K562 (cell line): ENCODE measurements at regions not wholly inside any gene's neighbourhood (a gene's known extent, or its start where the extent isn't known, plus 50 kb on each side); places are given as distances from the start of the nearest gene placed in this dataset.

Experiments used
- ATAC-seq: fragments of 200-7000 bp; cut with Tn5 transposase; 3 replicates; pipeline ENCODE4 v1.9.1; 2020; ENCODE audit warnings: moderate library complexity
- BruUV-seq: library from RNA; stranded (reverse); fragments of 400-500 nt; replicated peaks from 2 replicates; lab custom pipeline; 2021; lab: Mats Ljungman, UMichigan
- CTCF ChIA-PET: fragments of 300-600 bp; formaldehyde crosslinking; extraction: SDS; loops from one replicate; lab custom pipeline; 2021; ENCODE audit warnings: low intra/inter-chr PET ratio; lab: Yijun Ruan, JAX
- POLR2A ChIA-PET: fragments of 300-600, 350-650 bp; sonication (Branson Sonifier 250); formaldehyde crosslinking; extraction: SDS; loops from one replicate; lab custom pipeline; 2021; ENCODE audit warnings: antibody characterized with exemption, inconsistent platforms; lab: Yijun Ruan, JAX
- DNase-seq, 4 experiments: peaks; one replicate each; pipeline versions ENCODE4 v3.0.0 to v3.0.0-alpha.2; 2011 to 2018; ENCODE audit warnings: low spot score in 3 of 4, mixed read lengths in 3 of 4; ENCODE audit errors: extremely low read depth in 1 of 4
- FAIRE-seq: peaks from 2 replicates; lab custom pipeline; 2011; peaks lifted over from hg19 to GRCh38; lab: Jason Lieb, UNC
- H2AFZ ChIP-seq: 2 replicates; pipeline ENCODE4 v1.6.0; 2011; ENCODE audit warnings: low read depth, low read length, control low read depth, inconsistent platforms
- H3K27ac ChIP-seq: fragments of 200-600 bp; 3 replicates; pipeline ENCODE4 v1.8.0; 2011; ENCODE audit warnings: low read depth, mild to moderate bottlenecking, control low read depth, inconsistent platforms, low read length, moderate library complexity, mixed read lengths; ENCODE audit errors: extremely low read depth
- H3K27me3 ChIP-seq, 2 experiments: fragments of 300-600 bp in 1 of 2; 2 replicates in 1 of 2; 3 replicates in 1 of 2; pipeline versions ENCODE4 v1.6.0 to v1.8.0; 2011; ENCODE audit warnings: inconsistent platforms in 2 of 2, low read length in 2 of 2, mild to moderate bottlenecking in 1 of 2, mixed read lengths in 1 of 2, moderate library complexity in 1 of 2; ENCODE audit not compliant: control insufficient read depth in 2 of 2, insufficient read depth in 2 of 2
- H3K36me3 ChIP-seq: fragments of 300-600 bp; 3 replicates; pipeline ENCODE4 v1.8.0; 2011; ENCODE audit warnings: mild to moderate bottlenecking, low read length, inconsistent platforms; ENCODE audit not compliant: control insufficient read depth, insufficient read depth
- H3K4me1 ChIP-seq, 2 experiments: fragments of 200-600 bp in 1 of 2; replicated peaks in 1 of 2; 2 replicates in 1 of 2; 3 replicates in 1 of 2; pipeline versions ENCODE4 v1.5.1 to v1.8.0; 2011; ENCODE audit warnings: inconsistent platforms in 2 of 2, low read length in 2 of 2, mild to moderate bottlenecking in 1 of 2, mixed read lengths in 1 of 2, moderate library complexity in 1 of 2; ENCODE audit not compliant: control insufficient read depth in 2 of 2, insufficient read depth in 2 of 2
- H3K4me2 ChIP-seq: 2 replicates; pipeline ENCODE4 v1.6.1; 2011; ENCODE audit warnings: low read length, control low read depth, inconsistent platforms, mixed read lengths; ENCODE audit not compliant: insufficient read depth
- H3K4me3 ChIP-seq: fragments of 200-600 bp; sonication (generic), shearing (Covaris generic); 2 replicates; pipeline ENCODE4 v1.5.1; 2016; ENCODE audit warnings: control low read depth, inconsistent platforms
- H3K79me2 ChIP-seq: fragments of 200-600 bp; 3 replicates; pipeline ENCODE4 v1.8.0; 2011; ENCODE audit warnings: low read length, inconsistent platforms; ENCODE audit not compliant: control insufficient read depth, insufficient read depth
- H3K9ac ChIP-seq, 2 experiments: 2 replicates each; pipeline versions ENCODE4 v1.6.0 to v1.6.1; 2011; ENCODE audit warnings: low read depth in 2 of 2, low read length in 2 of 2, control low read depth in 1 of 2, inconsistent platforms in 1 of 2, mild to moderate bottlenecking in 1 of 2, mixed read lengths in 1 of 2; ENCODE audit not compliant: insufficient read depth in 1 of 2
- H3K9me1 ChIP-seq: one replicate; pipeline ENCODE4 v1.6.0; 2011; ENCODE audit warnings: inconsistent platforms, mild to moderate bottlenecking, low read length, moderate library complexity; ENCODE audit not compliant: control insufficient read depth, insufficient read depth
- H3K9me3 ChIP-seq: replicated peaks from 2 replicates; pipeline ENCODE4 v1.5.1; 2011; ENCODE audit warnings: low read depth, low read length, inconsistent platforms; ENCODE audit not compliant: control insufficient read depth, insufficient read depth
- H4K20me1 ChIP-seq: replicated peaks from 2 replicates; pipeline ENCODE4 v1.6.1; 2011; ENCODE audit warnings: low read length, inconsistent platforms, mixed read lengths; ENCODE audit not compliant: control insufficient read depth, insufficient read depth
- C11orf30 ChIP-seq: fragments of 450-650 bp; IDR thresholded peaks from 2 replicates; pipeline ENCODE4 v1.6.1; 2016; ENCODE audit warnings: low read depth, mild to moderate bottlenecking
- CBFB ChIP-seq: sonication (generic); formaldehyde crosslinking; IDR thresholded peaks from 2 replicates; pipeline ENCODE4 v1.4.0; 2020; ENCODE audit warnings: mild to moderate bottlenecking, missing genetic modification reagents
- EGR1 ChIP-seq: fragments of 450-650 bp; conservative IDR thresholded peaks from 2 replicates; pipeline ENCODE4 v1.6.1; 2017; ENCODE audit warnings: mild to moderate bottlenecking
- MAFG ChIP-seq: fragments of 450-650 bp; conservative IDR thresholded peaks from 2 replicates; pipeline ENCODE4 v1.6.1; 2016; ENCODE audit warnings: missing genetic modification characterization, missing compliant biosample characterization
- NFE2 ChIP-seq: IDR thresholded peaks from 2 replicates; pipeline ENCODE4 v1.6.1; 2014; ENCODE audit warnings: antibody characterized with exemption, low read depth
- YY1 ChIP-seq, 3 experiments: IDR thresholded peaks; 2 replicates each; pipeline ENCODE4 v1.6.1; 2011; ENCODE audit warnings: low read length in 2 of 3, mild to moderate bottlenecking in 2 of 3, moderate library complexity in 2 of 3, borderline replicate concordance in 1 of 3, control low read depth in 1 of 3, low read depth in 1 of 3; ENCODE audit not compliant: insufficient read depth in 3 of 3, insufficient replicate concordance in 2 of 3, control insufficient read depth in 1 of 3, insufficient read length in 1 of 3; ENCODE audit errors: extremely low read depth in 1 of 3
- ZNF316 ChIP-seq: fragments of 450-650 bp; IDR thresholded peaks from 2 replicates; pipeline ENCODE4 v1.6.1; 2016
- WGBS: fragments of 100-300 bp; shearing (Covaris generic); methylation state at CpG from one replicate; pipeline ENCODE4 v1.1.6; 2016; ENCODE audit warnings: low coverage, mixed read lengths; ENCODE audit not compliant: insufficient coverage; ENCODE audit errors: missing lambda C conversion rate; 5-methylcytosine and 5-hydroxymethylcytosine counted together
- in situ Hi-C: fragments of 300-500 bp; cut with MboI; formaldehyde crosslinking; loops from 4 replicates; pipeline ENCODE4 v1.15.0; 2018; ENCODE audit warnings: inconsistent platforms, mixed read lengths
- intact Hi-C: fragments of 100-400 bp; cut with micrococcal nuclease; formaldehyde crosslinking; loops from 2 replicates; pipeline ENCODE4 v1.14.2; 2022
- TF ChIP-seq, protein P1 (sequence below): sonication (generic); formaldehyde crosslinking; IDR thresholded peaks from 2 replicates; pipeline ENCODE4 v1.8.0; 2023; ENCODE audit warnings: mild to moderate bottlenecking, missing genetic modification reagents
- TF ChIP-seq, protein P2 (sequence below): fragments of 250-450 bp; sonication (Bioruptor Pico); IDR thresholded peaks from 2 replicates; pipeline ENCODE4 v1.9.0; 2021; ENCODE audit warnings: mild to moderate bottlenecking

GRCh38 chr3:177571271-177571943 is 374.1 kb upstream of the TBL1XR1 start:
- DNase-seq, result no peak
- no peaks in the 10 kb centered on the region for H3K9me1 ChIP-seq
- H3K4me2 ChIP-seq, result no peak overlapping the region
- FAIRE-seq, result no peak
- H3K79me2 ChIP-seq, result no peaks in the 10 kb centered on the region
- H3K9me3 ChIP-seq, result no peaks in the 10 kb centered on the region
- no peak overlapping the region for H3K4me3 ChIP-seq
- no TSS peak for BruUV-seq
- peaks cover 0 to 6% of the 10 kb centered on the region in 2 experiments; a peak in 2 of 5 replicates for H3K27me3 ChIP-seq
- ATAC-seq, result no peak
- POLR2A ChIA-PET, result interaction anchor here (1.0 to 1.2 kb wide), 2 partner anchors 16 to 35 kb away, joined by 3 read pairs; no protein-coding TSS in a partner anchor
- no peaks in the 10 kb centered on the region for H3K36me3 ChIP-seq
- H3K27ac ChIP-seq, result no peak overlapping the region
- H3K9ac ChIP-seq, result no peak overlapping the region
- in situ Hi-C loops, result no loop called here
- CTCF ChIA-PET, result no interaction called here
- WGBS, result 13% methylated on average over 1 of the region's 1 CpG
- TF ChIP-seq MAFG (tag) (peak; percentile 51; the same call in 1 of the 2 replicates), NFE2 (peak; percentile 46; the same call in 1 of the 2 replicates), CBFB (CRISPR knock-in tag) (no peak), YY1 (IDR thresholded peaks at IDR 0.05; ENCODE audit: borderline replicate concordance in 1 of 3, control insufficient read depth in 1 of 3, extremely low read depth in 1 of 3, insufficient read depth in 3 of 3, insufficient read length in 1 of 3, insufficient replicate concordance in 2 of 3, low read depth in 1 of 3, low read length in 2 of 3) (no peak), EGR1 (no peak), ZNF316 (peak; percentile 74), C11orf30 (peak; percentile 53)
- TF ChIP-seq, protein P1, sequence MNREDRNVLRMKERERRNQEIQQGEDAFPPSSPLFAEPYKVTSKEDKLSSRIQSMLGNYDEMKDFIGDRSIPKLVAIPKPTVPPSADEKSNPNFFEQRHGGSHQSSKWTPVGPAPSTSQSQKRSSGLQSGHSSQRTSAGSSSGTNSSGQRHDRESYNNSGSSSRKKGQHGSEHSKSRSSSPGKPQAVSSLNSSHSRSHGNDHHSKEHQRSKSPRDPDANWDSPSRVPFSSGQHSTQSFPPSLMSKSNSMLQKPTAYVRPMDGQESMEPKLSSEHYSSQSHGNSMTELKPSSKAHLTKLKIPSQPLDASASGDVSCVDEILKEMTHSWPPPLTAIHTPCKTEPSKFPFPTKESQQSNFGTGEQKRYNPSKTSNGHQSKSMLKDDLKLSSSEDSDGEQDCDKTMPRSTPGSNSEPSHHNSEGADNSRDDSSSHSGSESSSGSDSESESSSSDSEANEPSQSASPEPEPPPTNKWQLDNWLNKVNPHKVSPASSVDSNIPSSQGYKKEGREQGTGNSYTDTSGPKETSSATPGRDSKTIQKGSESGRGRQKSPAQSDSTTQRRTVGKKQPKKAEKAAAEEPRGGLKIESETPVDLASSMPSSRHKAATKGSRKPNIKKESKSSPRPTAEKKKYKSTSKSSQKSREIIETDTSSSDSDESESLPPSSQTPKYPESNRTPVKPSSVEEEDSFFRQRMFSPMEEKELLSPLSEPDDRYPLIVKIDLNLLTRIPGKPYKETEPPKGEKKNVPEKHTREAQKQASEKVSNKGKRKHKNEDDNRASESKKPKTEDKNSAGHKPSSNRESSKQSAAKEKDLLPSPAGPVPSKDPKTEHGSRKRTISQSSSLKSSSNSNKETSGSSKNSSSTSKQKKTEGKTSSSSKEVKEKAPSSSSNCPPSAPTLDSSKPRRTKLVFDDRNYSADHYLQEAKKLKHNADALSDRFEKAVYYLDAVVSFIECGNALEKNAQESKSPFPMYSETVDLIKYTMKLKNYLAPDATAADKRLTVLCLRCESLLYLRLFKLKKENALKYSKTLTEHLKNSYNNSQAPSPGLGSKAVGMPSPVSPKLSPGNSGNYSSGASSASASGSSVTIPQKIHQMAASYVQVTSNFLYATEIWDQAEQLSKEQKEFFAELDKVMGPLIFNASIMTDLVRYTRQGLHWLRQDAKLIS (CRISPR knock-in tag), result no peak
- TF ChIP-seq, protein P2, sequence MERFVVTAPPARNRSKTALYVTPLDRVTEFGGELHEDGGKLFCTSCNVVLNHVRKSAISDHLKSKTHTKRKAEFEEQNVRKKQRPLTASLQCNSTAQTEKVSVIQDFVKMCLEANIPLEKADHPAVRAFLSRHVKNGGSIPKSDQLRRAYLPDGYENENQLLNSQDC (CRISPR knock-in tag), result no peak
- TF ChIP-seq, all 486 proteins: peak for 4
- Histone ChIP-seq H2AFZ (no peak overlapping the region), H4K20me1 (no peaks in the 10 kb centered on the region), H3K4me1 (no peaks in the 10 kb centered on the region)
- intact Hi-C loops, result no loop called here
